IPS-18a (cell line): ENCODE measurements at regions not wholly inside any gene's neighbourhood (a gene's known extent, or its start where the extent isn't known, plus 50 kb on each side); places are given as distances from the start of the nearest gene placed in this dataset.
A peak's percentile ranks its signal among the peaks of the same experiment; 100 is the strongest.

Experiments used
- H3K27ac ChIP-seq: one replicate; pipeline ENCODE4 v1.5.1; 2013; ENCODE audit warnings: low read length
- H3K27me3 ChIP-seq: one replicate; pipeline ENCODE4 v1.6.1; 2013; ENCODE audit warnings: mild to moderate bottlenecking, low read length; ENCODE audit not compliant: control insufficient read depth, insufficient read depth
- H3K36me3 ChIP-seq: one replicate; pipeline ENCODE4 v1.6.1; 2013; ENCODE audit warnings: low read depth, low read length; ENCODE audit not compliant: control insufficient read depth
- H3K4me1 ChIP-seq: one replicate; pipeline ENCODE4 v1.6.1; 2013; ENCODE audit warnings: low read depth, low read length; ENCODE audit not compliant: control insufficient read depth
- H3K4me3 ChIP-seq: one replicate; pipeline ENCODE4 v1.5.1; 2013; ENCODE audit warnings: low read length
- H3K9ac ChIP-seq: one replicate; pipeline ENCODE4 v1.6.1; 2013; ENCODE audit warnings: mild to moderate bottlenecking, low read length, moderate library complexity
- H3K9me3 ChIP-seq: one replicate; pipeline ENCODE4 v1.6.1; 2013; ENCODE audit warnings: low read depth, low read length; ENCODE audit not compliant: control insufficient read depth

- Histone ChIP-seq H3K27ac (no peak overlapping the region), H3K36me3 (no peaks in the 10 kb centered on the region), H3K4me3 (no peak overlapping the region), H3K4me1 (peaks cover 10% of the 10 kb centered on the region), H3K9me3 (no peaks in the 10 kb centered on the region), H3K27me3 (no peaks in the 10 kb centered on the region), H3K9ac (no peak overlapping the region)
These were observed 201.7 kb downstream of the MREG start for GRCh38 chr2:215811409-215812345.

GRCh38 chr2:215811003-215811402 is 202.3 kb downstream of the MREG start:
- peaks cover 10% of the 10 kb centered on the region for H3K4me1 ChIP-seq
- no peak overlapping the region for H3K27ac ChIP-seq
- no peaks in the 10 kb centered on the region for H3K27me3 ChIP-seq
- no peaks in the 10 kb centered on the region for H3K36me3 ChIP-seq
- no peak overlapping the region for H3K4me3 ChIP-seq
- no peak overlapping the region for H3K9ac ChIP-seq
- no peaks in the 10 kb centered on the region for H3K9me3 ChIP-seq

GRCh38 chr2:215808996-215809395 is 204.4 kb downstream of the MREG start:
- no peaks in the 10 kb centered on the region for H3K27me3 ChIP-seq

GRCh38 chr2:215808194-215808593 is 205.2 kb downstream of the MREG start:
- H3K9me3 ChIP-seq = no peaks in the 10 kb centered on the region
- H3K27me3 ChIP-seq = no peaks in the 10 kb centered on the region
- H3K4me1 ChIP-seq = peaks cover 10% of the 10 kb centered on the region
- no peak overlapping the region for H3K9ac ChIP-seq
- no peak overlapping the region for H3K27ac ChIP-seq
- no peak overlapping the region for H3K4me3 ChIP-seq
- H3K36me3 ChIP-seq = no peaks in the 10 kb centered on the region

More at GRCh38 chr2:215808996-215809395, 204.4 kb downstream of the MREG start:
- Histone ChIP-seq H3K27ac (no peak overlapping the region), H3K36me3 (no peaks in the 10 kb centered on the region), H3K4me3 (peak overlapping the region; percentile 18), H3K9me3 (no peaks in the 10 kb centered on the region), H3K4me1 (peaks cover 10% of the 10 kb centered on the region), H3K9ac (no peak overlapping the region)

GRCh38 chr2:215805493-215805892 is 207.9 kb downstream of the MREG start:
- no peaks in the 10 kb centered on the region for H3K36me3 ChIP-seq
- no peaks in the 10 kb centered on the region for H3K9me3 ChIP-seq
- no peak overlapping the region for H3K4me3 ChIP-seq
- no peak overlapping the region for H3K9ac ChIP-seq
- H3K4me1 ChIP-seq = peaks cover 10% of the 10 kb centered on the region
- H3K27ac ChIP-seq = no peak overlapping the region
- H3K27me3 ChIP-seq = no peaks in the 10 kb centered on the region

GRCh38 chr2:215803150-215803549 is 210.2 kb downstream of the MREG start:
- H3K4me3 ChIP-seq = no peak overlapping the region
- H3K27ac ChIP-seq = no peak overlapping the region
- no peaks in the 10 kb centered on the region for H3K36me3 ChIP-seq
- no peaks in the 10 kb centered on the region for H3K9me3 ChIP-seq
- H3K4me1 ChIP-seq = peaks cover 1% of the 10 kb centered on the region
- H3K27me3 ChIP-seq = no peaks in the 10 kb centered on the region
- no peak overlapping the region for H3K9ac ChIP-seq

- H3K9ac ChIP-seq = no peak overlapping the region
- no peak overlapping the region for H3K4me3 ChIP-seq
- no peaks in the 10 kb centered on the region for H3K36me3 ChIP-seq
- no peaks in the 10 kb centered on the region for H3K9me3 ChIP-seq
- H3K27me3 ChIP-seq = no peaks in the 10 kb centered on the region
- no peak overlapping the region for H3K27ac ChIP-seq
- H3K4me1 ChIP-seq = no peaks in the 10 kb centered on the region
These were observed 214.2 kb downstream of the MREG start for GRCh38 chr2:215799194-215799593.

GRCh38 chr2:215797676-215798075 is 215.7 kb downstream of the MREG start:
- Histone ChIP-seq H3K9me3 (no peaks in the 10 kb centered on the region), H3K36me3 (no peaks in the 10 kb centered on the region), H3K27me3 (no peaks in the 10 kb centered on the region), H3K27ac (no peak overlapping the region), H3K4me3 (no peak overlapping the region), H3K4me1 (no peaks in the 10 kb centered on the region), H3K9ac (no peak overlapping the region)

GRCh38 chr2:215796140-215796855 is 217.1 kb downstream of the MREG start:
- Histone ChIP-seq H3K36me3 (no peaks in the 10 kb centered on the region), H3K4me3 (no peak overlapping the region), H3K27ac (no peak overlapping the region), H3K27me3 (no peaks in the 10 kb centered on the region), H3K9ac (no peak overlapping the region), H3K9me3 (no peaks in the 10 kb centered on the region), H3K4me1 (no peaks in the 10 kb centered on the region)

- H3K9ac ChIP-seq = no peak overlapping the region
- no peaks in the 10 kb centered on the region for H3K4me1 ChIP-seq
- no peaks in the 10 kb centered on the region for H3K9me3 ChIP-seq
- H3K36me3 ChIP-seq = no peaks in the 10 kb centered on the region
- no peaks in the 10 kb centered on the region for H3K27me3 ChIP-seq
- H3K27ac ChIP-seq = no peak overlapping the region
- no peak overlapping the region for H3K4me3 ChIP-seq
These were observed 218.4 kb downstream of the MREG start for GRCh38 chr2:215794829-215795546.
